Heart left ventricle (tissue), 13 donors: ENCODE measurements at regions not wholly inside any gene's neighbourhood (a gene's known extent, or its start where the extent isn't known, plus 50 kb on each side); places are given as distances from the start of the nearest gene placed in this dataset.

Source experiments
- POLR2A ChIP-seq, 2 donors: fragments of 450-650 bp; IDR thresholded peaks; one replicate each; pipeline ENCODE4 v1.6.1; 2017; ENCODE audit warnings: antibody characterized with exemption in 2 of 2, mild to moderate bottlenecking in 2 of 2, moderate library complexity in 2 of 2
- TF ChIP-seq, protein P1 (sequence below), 12 donors: fragments of 200-600 bp; sonication (generic) in 4 of 12; IDR thresholded peaks; one replicate each; pipeline versions ENCODE4 v1.5.0 to v1.8.0; 2018 to 2022; ENCODE audit warnings: antibody characterized with exemption in 12 of 12, mild to moderate bottlenecking in 5 of 12
- donor health status: ischemic (EF 13 %, LVEDD 7.1; RV severe dilation, severe dysfunction).
- donor health status: DM: no; HTN: yes; CAD: no.
- donor health status: DM: no; HTN: no; CAD: no.
- donor health status: ischemic (EF 25% LVEDD 6.9; RV normal size, moderate dysfunction).
- donor health status: ischemic (EF 25% LVEDD 5.7; RV mildly dilated, moderate dysfunction).
- donor health status: ischemic (EF 35%, LVEDD 5.7; RV mildly dilated, moderate dysfunction).
- donor health status: nonischemic (EF 11% LVEDD 7.7; RV severe dilation, severe dysfunction).
- donor health status: DM: yes; HTN: yes; CAD: no.
- donor health status: PGD.
- donor health status: ischemic (EF 29% LVEDD 5.4; RV normal size, mild dysfunction).
- donor health status: nonischemic (EF 23%, LVEDD 6.1; RV moderate dilation, normal function).

DNA sequence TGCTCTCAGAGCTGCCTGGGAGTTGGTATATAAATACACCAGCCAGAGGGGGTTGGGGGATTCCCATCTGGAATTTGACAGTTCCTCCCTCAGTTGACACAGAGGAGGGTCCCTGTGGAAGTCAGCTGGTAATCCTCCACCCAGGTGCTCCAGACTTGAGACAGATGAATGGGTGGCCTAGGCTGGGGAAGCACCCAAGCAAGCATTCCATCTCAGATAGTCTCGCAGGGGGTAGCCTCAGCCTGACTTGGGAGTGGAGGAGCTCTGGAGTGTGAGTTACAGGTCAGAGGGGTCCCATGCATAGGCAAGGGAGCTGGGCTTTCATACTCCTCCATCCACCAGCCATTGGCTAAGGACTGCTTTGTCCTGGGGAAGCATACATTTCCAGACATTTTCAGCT is 229.3 kb upstream of the BCOR start:
- TF ChIP-seq, protein P1, sequence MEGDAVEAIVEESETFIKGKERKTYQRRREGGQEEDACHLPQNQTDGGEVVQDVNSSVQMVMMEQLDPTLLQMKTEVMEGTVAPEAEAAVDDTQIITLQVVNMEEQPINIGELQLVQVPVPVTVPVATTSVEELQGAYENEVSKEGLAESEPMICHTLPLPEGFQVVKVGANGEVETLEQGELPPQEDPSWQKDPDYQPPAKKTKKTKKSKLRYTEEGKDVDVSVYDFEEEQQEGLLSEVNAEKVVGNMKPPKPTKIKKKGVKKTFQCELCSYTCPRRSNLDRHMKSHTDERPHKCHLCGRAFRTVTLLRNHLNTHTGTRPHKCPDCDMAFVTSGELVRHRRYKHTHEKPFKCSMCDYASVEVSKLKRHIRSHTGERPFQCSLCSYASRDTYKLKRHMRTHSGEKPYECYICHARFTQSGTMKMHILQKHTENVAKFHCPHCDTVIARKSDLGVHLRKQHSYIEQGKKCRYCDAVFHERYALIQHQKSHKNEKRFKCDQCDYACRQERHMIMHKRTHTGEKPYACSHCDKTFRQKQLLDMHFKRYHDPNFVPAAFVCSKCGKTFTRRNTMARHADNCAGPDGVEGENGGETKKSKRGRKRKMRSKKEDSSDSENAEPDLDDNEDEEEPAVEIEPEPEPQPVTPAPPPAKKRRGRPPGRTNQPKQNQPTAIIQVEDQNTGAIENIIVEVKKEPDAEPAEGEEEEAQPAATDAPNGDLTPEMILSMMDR (IDR thresholded peaks at IDR 0.05) = no peak
- TF ChIP-seq POLR2A (IDR thresholded peaks at IDR 0.05) = no peak
